Sigmoid colon (tissue), 6 donors: ENCODE measurements at regions not wholly inside any gene's neighbourhood (a gene's known extent, or its start where the extent isn't known, plus 50 kb on each side); places are given as distances from the start of the nearest gene placed in this dataset.

Experiments used
- DNase-seq: peaks from one replicate; pipeline ENCODE4 v3.0.0-alpha.2; 2019
- H3K27ac ChIP-seq, 4 donors: fragments of 200-600 bp; sonication (generic); one replicate each; pipeline ENCODE4 v1.5.1; 2016 to 2019; ENCODE audit warnings: mild to moderate bottlenecking in 1 of 4
- H3K27me3 ChIP-seq, 3 donors: fragments of 200-600 bp; sonication (generic); one replicate each; pipeline ENCODE4 v1.5.1; 2019; ENCODE audit warnings: mild to moderate bottlenecking in 1 of 3
- H3K36me3 ChIP-seq, 4 donors: fragments of 200-600 bp; sonication (generic); one replicate each; pipeline ENCODE4 v1.5.1; 2016 to 2019
- H3K4me1 ChIP-seq, 4 donors: fragments of 200-600 bp; sonication (generic); one replicate each; pipeline ENCODE4 v1.5.1; 2017 to 2019
- H3K4me3 ChIP-seq, 4 donors: fragments of 200-600 bp; sonication (generic); one replicate each; pipeline ENCODE4 v1.5.1; 2017 to 2019; ENCODE audit warnings: mild to moderate bottlenecking in 2 of 4, moderate library complexity in 1 of 4
- H3K9me3 ChIP-seq, 4 donors: fragments of 200-600 bp in 3 of 4; sonication (generic) in 3 of 4; one replicate each; pipeline versions ENCODE4 v1.5.1 to v1.6.1; 2013 to 2019
- CTCF ChIP-seq, 4 experiments: fragments of 450-650 bp in 3 of 4; fragments of 200-600 bp in 1 of 4; IDR thresholded peaks; one replicate each; pipeline ENCODE4 v1.5.1; 2016 to 2019; ENCODE audit warnings: antibody characterized with exemption in 4 of 4, mild to moderate bottlenecking in 3 of 4, moderate library complexity in 2 of 4
- EP300 ChIP-seq, 4 donors: sonication (generic); formaldehyde crosslinking; IDR thresholded peaks; one replicate each; pipeline ENCODE4 v1.6.1; 2017; ENCODE audit warnings: antibody characterized with exemption in 4 of 4
- POLR2A ChIP-seq, 2 donors: fragments of 450-650 bp; IDR thresholded peaks; one replicate each; pipeline ENCODE4 v1.6.1; 2016; ENCODE audit warnings: antibody characterized with exemption in 2 of 2, mild to moderate bottlenecking in 2 of 2, moderate library complexity in 2 of 2
- POLR2AphosphoS5 ChIP-seq, 4 donors: sonication (generic); formaldehyde crosslinking; IDR thresholded peaks; one replicate each; pipeline ENCODE4 v1.6.1; 2017; ENCODE audit warnings: antibody characterized with exemption in 4 of 4
- WGBS, 2 donors: extraction: QIAGEN DNeasy Blood & Tissue Kit; methylation state at CpG; one replicate each; pipeline ENCODE4 v1.1.7; 2013; 5-methylcytosine and 5-hydroxymethylcytosine counted together
- intact Hi-C: fragments of 100-400 bp; cut with DNase I; formaldehyde crosslinking; loops from one replicate; pipeline ENCODE4 v1.15.1; 2023
- donor health status: healthy with polysubstance abuse.
- donor health status: healthy.

GRCh38 chr4:122522944-122523343 is 66.4 kb upstream of the IL2 start:
- intact Hi-C loops, result no loop called here
- Histone ChIP-seq H3K4me3 (no peak overlapping the region), H3K36me3 (no peaks in the 10 kb centered on the region), H3K9me3 (peaks cover 0 to 4% (median 0%) of the 10 kb centered on the region in 4 donors), H3K27ac (no peak overlapping the region), H3K27me3 (no peaks in the 10 kb centered on the region), H3K4me1 (no peaks in the 10 kb centered on the region)
- WGBS, 2 donors, result 55 to 92% methylated on average over 1 of the region's 1 CpG
- TF ChIP-seq POLR2AphosphoS5 (IDR thresholded peaks at IDR 0.05) (no peak), EP300 (IDR thresholded peaks at IDR 0.05) (no peak), POLR2A (IDR thresholded peaks at IDR 0.05) (no peak), CTCF (IDR thresholded peaks at IDR 0.05) (no peak)
- DNase-seq, result no peak

GRCh38 chr4:122517345-122517744 is 60.8 kb upstream of the IL2 start:
- Histone ChIP-seq H3K4me1 (no peaks in the 10 kb centered on the region), H3K36me3 (no peaks in the 10 kb centered on the region), H3K27ac (no peak overlapping the region), H3K27me3 (no peaks in the 10 kb centered on the region), H3K4me3 (no peak overlapping the region), H3K9me3 (no peaks in the 10 kb centered on the region)
- intact Hi-C loops, result no loop called here
- no peak for DNase-seq
- WGBS, 2 donors, result 66 to 75% methylated on average over 1 of the region's 1 CpG
- TF ChIP-seq POLR2A (IDR thresholded peaks at IDR 0.05) (no peak), EP300 (IDR thresholded peaks at IDR 0.05) (no peak), CTCF (IDR thresholded peaks at IDR 0.05) (no peak), POLR2AphosphoS5 (IDR thresholded peaks at IDR 0.05) (no peak)

GRCh38 chr4:122516376-122516775 is 59.9 kb upstream of the IL2 start:
- TF ChIP-seq POLR2AphosphoS5 (IDR thresholded peaks at IDR 0.05) (no peak), EP300 (IDR thresholded peaks at IDR 0.05) (no peak), POLR2A (IDR thresholded peaks at IDR 0.05) (no peak)
- no peaks in the 10 kb centered on the region for H3K36me3 ChIP-seq
- intact Hi-C loops, result no loop called here
- WGBS, 2 donors, result 48 to 69% methylated on average over 1 of the region's 1 CpG
- no peak overlapping the region for H3K27ac ChIP-seq
- no peaks in the 10 kb centered on the region for H3K27me3 ChIP-seq
- H3K9me3 ChIP-seq, result no peaks in the 10 kb centered on the region
- H3K4me3 ChIP-seq, result no peak overlapping the region
- DNase-seq, result no peak
- H3K4me1 ChIP-seq, result no peaks in the 10 kb centered on the region

GRCh38 chr4:122514671-122515070 is 58.1 kb upstream of the IL2 start:
- Histone ChIP-seq H3K4me1 (no peaks in the 10 kb centered on the region), H3K4me3 (no peak overlapping the region), H3K27ac (no peak overlapping the region), H3K36me3 (no peaks in the 10 kb centered on the region), H3K27me3 (no peaks in the 10 kb centered on the region), H3K9me3 (no peaks in the 10 kb centered on the region)
- WGBS, 2 donors, result 44 to 72% methylated on average over 3 of the region's 3 CpGs
- DNase-seq, result no peak
- TF ChIP-seq CTCF (IDR thresholded peaks at IDR 0.05), result no peak
- no peak for TF ChIP-seq POLR2A (IDR thresholded peaks at IDR 0.05)
- TF ChIP-seq POLR2AphosphoS5 (IDR thresholded peaks at IDR 0.05), result no peak
- no peak for TF ChIP-seq EP300 (IDR thresholded peaks at IDR 0.05)
- intact Hi-C loops, result no loop called here

- Histone ChIP-seq H3K9me3 (no peaks in the 10 kb centered on the region), H3K4me3 (no peak overlapping the region), H3K27me3 (no peaks in the 10 kb centered on the region), H3K27ac (no peak overlapping the region), H3K4me1 (no peaks in the 10 kb centered on the region), H3K36me3 (no peaks in the 10 kb centered on the region)
- DNase-seq, result no peak
- no peak for TF ChIP-seq POLR2AphosphoS5 (IDR thresholded peaks at IDR 0.05)
- TF ChIP-seq POLR2A (IDR thresholded peaks at IDR 0.05), result no peak
- TF ChIP-seq EP300 (IDR thresholded peaks at IDR 0.05), result no peak
- TF ChIP-seq CTCF (IDR thresholded peaks at IDR 0.05), result no peak
- intact Hi-C loops, result no loop called here
These were observed 55.9 kb upstream of the IL2 start for GRCh38 chr4:122512430-122512829.
